ENCODE measurements at regions not wholly inside any gene's neighbourhood (a gene's known extent, or its start where the extent isn't known, plus 50 kb on each side); places are given as distances from the start of the nearest gene placed in this dataset.

- no peak for DNase-seq
Observed at GRCh38 chr20:57004951-57005933, 261.2 kb downstream of the BMP7 start.

GRCh38 chr20:57006411-57007170 is 259.9 kb downstream of the BMP7 start:
- DNase-seq: no peak

- no peak for DNase-seq
Observed at GRCh38 chr20:57007171-57007540, 259.3 kb downstream of the BMP7 start.

GRCh38 chr20:57008217-57008616 is 258.2 kb downstream of the BMP7 start:
- no peak for DNase-seq

GRCh38 chr20:57009355-57009754 is 257.1 kb downstream of the BMP7 start:
- DNase-seq: no peak

GRCh38 chr20:57009775-57010174 is 256.7 kb downstream of the BMP7 start:
- DNase-seq: no peak

GRCh38 chr20:57012691-57013090 is 253.8 kb downstream of the BMP7 start:
- no peak for DNase-seq

- no peak for DNase-seq
Observed at GRCh38 chr20:57013217-57013616, 253.2 kb downstream of the BMP7 start.

- DNase-seq: no peak
Observed at GRCh38 chr20:57013741-57014140, 252.7 kb downstream of the BMP7 start.

- no peak for DNase-seq
Observed at GRCh38 chr20:57020364-57020763, 246.1 kb downstream of the BMP7 start.

- no peak for DNase-seq
Observed at GRCh38 chr20:57022306-57022705, 244.1 kb downstream of the BMP7 start.

GRCh38 chr20:57023007-57023406 is 243.4 kb downstream of the BMP7 start:
- no peak for DNase-seq

- DNase-seq: no peak
Observed at GRCh38 chr20:57023997-57024396, 242.4 kb downstream of the BMP7 start.

GRCh38 chr20:57024849-57025248 is 241.6 kb downstream of the BMP7 start:
- DNase-seq: no peak

- DNase-seq: no peak
Observed at GRCh38 chr20:57025261-57025660, 241.2 kb downstream of the BMP7 start.

GRCh38 chr20:57025666-57026224 is 240.7 kb downstream of the BMP7 start:
- no peak for DNase-seq

GRCh38 chr20:57027777-57028176 is 238.7 kb downstream of the BMP7 start:
- no peak for DNase-seq

GRCh38 chr20:57030611-57031600 is 235.5 kb downstream of the BMP7 start:
- DNase-seq: no peak

GRCh38 chr20:57031867-57032355 is 234.5 kb downstream of the BMP7 start:
- no peak for DNase-seq

- no peak for DNase-seq
Observed at GRCh38 chr20:57032847-57033246, 233.6 kb downstream of the BMP7 start.

GRCh38 chr20:57034001-57034400 is 232.4 kb downstream of the BMP7 start:
- DNase-seq: no peak

- no peak for DNase-seq
Observed at GRCh38 chr20:57037689-57038088, 228.8 kb downstream of the BMP7 start.
